ENCODE measurements at regions not wholly inside any gene's neighbourhood (a gene's known extent, or its start where the extent isn't known, plus 50 kb on each side); places are given as distances from the start of the nearest gene placed in this dataset.
"Not testable (repeated sequence)": the region's sequence is repeated elsewhere in the genome, so short reads cannot be mapped to it uniquely, and the experiment has no call there.

DNA sequence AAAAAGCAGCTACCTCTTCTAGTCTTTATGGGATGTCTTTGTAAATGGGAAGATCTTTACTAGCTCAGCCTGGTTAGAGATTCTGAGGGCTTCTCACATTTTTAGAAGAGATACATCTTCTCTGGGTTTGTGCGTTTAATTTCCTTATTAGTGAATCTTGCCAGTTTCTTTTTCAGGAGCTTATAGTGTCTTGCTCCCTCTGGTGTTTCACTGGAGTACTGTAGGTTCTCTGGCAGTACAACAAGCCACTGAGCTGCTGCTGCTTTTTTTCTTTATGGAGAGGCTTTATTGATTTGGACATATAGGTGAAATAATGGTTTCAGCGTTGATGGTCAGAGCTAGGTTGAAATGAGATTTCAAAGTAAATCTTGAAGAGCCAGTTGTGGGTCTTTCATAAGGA is 82.9 kb downstream of the LAS1L start:
- DNase-seq, result peak in 1 of 2 donors; percentile 38

DNA sequence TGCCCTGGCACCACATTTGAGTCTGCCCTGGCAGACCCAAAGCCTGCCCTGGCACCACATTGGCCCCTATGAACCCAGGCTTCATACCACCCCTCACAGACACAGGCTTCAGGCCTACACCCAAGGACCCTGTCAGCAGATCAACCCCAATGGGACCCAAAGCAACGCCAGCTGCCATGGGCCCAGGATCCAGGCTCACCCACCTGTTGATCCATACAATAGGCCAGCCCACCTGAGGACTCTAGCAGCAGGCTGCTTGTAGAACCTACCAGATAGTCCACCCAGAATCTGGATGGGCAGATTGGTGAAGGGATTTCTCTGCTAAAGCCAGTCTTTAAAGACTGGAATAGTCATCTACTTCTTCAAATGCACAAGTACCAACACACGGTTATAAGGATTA is 114.4 kb downstream of the LAS1L start:
- DNase-seq, result no peak

DNA sequence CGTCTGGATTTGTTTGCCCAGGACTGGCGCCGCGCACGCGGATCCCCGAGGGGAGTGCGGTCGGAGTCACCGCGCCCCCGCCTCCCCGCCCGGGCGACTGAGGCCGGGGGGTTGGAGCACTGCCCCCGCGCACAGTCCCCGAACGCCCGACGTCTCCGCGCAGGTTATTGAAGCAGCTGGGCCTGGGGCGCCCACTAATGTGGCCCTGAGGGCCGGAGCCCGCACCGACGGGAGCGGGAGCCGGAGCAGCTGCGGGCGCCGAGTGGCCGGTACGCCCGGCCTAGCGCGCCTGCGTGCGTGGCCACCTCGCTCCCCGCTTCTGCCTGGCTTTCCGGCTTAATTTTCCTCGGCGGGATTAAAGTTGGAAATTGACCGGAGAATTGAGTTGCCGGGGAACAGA is 126.9 kb downstream of the LAS1L start:
- not testable (repeated sequence) for DNase-seq

DNA sequence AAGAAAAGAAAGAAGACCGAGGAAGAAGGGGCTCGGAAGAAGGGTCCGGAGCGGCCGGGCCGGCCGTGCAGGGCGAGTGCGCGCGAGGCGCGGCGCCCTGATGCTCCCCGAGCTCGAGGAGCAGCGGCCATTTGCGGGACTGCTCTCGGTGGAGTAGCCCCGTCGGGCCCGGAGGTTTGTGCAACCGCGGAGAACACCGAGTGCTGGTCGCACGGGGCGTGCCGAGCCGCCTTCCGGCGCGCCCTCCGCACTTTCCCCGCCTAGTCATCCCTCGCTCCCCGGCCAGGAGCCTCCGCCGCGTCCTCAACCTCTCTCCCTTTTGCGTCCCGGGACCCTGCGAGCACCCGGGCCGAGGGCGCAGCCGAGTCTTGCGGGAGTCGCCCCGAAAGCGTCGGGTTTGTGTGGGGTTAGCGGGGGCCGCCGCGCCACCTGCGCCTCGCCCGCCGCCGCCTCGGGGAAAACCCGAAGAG is 127.4 kb downstream of the LAS1L start:
- no peak for DNase-seq

DNA sequence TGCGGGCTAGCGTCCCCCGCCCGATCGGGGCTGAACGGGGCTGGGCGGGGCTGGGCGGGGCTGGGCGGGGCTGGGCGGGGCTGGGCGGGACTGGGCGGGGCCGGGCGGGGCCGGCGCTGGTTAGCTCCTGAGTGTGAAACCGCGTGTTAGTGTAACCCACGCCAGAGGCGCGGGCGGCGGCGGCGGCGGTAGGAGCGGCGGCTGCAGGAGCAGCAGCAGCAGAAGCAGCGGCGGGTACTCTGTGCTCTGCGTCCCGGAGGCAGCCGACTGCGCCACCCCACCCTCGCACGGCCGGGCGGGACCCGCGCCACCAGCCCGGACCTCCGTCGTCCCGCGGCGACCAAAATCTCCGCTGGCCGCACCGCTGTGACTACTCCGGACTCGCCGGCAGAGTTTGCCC is 128.1 kb downstream of the LAS1L start:
- no peak for DNase-seq

DNA sequence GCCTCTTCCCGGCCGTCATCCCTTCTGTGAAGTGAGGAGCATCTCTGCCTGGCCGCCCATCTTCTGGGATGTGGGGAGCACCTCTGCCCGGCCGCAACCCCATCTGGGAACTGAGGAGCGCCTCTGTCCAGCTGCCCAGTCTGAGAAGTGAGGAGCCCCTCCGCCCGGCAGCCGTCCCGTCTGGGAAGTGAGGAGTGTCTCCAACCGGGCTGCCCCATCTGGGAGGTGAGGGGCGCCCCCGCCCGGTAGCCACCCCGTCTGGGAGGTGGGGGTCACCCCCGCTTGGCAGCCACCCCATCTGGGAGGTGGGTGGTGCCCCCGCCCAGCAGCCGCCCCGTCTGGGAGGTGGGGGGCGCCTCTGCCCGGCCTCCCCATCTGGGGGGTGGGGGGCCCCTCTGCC is 142.3 kb downstream of the LAS1L start:
- no peak for DNase-seq

DNA sequence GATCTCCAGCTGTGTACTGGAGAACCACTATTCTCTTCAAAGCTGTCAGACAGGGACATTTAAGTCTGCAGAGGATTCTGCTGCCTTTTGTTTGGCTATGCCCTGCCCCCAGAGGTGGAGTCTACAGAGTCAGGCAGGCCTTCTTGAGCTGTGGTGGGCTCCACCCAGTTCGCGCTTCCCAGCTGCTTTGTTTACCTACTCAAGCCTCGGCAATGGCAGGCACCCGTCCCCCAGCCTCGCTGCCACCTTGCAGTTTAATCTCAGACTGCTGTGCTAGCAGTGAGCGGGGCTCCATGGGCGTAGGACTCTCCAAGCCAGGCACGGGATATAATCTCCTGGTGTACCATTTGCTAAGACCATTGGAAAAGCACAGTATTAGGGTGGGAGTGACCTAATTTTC is 145.5 kb downstream of the LAS1L start:
- not testable (repeated sequence) for DNase-seq
